DMS153 treated with DMSO at 0.1 percent for 48 hours (cell line): ENCODE measurements at regions not wholly inside any gene's neighbourhood (a gene's known extent, or its start where the extent isn't known, plus 50 kb on each side); places are given as distances from the start of the nearest gene placed in this dataset.

Source experiments
- DNase-seq: peaks from one replicate; lab custom pipeline; 2025; ENCODE audit not compliant: unreplicated experiment; lab: John Stamatoyannopoulos, UW

DNA sequence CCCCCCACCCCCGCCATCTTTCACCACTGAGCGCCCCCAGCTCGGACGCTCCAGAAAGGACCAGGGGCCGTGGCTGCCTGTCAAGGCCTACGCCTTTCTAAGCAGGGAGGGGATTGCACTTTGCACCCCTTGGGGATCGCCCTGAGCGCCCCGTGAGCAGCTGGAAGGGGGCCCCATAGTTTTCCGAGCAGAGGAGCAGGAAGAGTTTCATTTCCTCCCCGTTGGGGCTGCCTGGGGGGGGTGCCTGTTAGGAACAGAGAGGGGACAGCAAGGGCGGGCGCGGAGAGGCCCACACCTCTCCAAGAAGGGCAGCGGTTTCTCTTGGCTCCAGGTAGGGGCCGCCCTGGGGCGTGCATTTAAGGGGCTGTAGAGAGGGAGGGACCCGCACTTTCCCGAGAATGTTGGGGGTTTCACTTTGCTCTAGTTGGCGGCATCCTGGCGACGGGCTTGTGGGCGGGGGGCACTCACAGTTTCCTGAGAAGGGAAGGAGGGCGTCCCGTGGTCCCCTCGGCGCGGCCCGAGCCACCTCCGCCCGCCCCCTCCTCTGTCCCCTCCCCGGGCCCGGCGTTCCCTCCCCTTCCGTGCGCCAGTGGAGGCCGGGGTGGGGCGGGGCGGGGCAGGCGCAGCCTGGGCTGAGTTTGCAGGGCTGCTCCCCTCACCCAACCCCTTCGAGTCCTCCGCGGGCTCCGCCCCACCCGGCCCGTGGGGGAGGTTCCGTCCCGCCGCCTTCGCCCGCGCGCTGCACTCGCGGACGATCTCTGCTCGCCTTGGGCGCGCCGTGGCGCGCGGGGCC is 82.3 kb upstream of the CD99 start:
- DNase-seq: no peak

DNA sequence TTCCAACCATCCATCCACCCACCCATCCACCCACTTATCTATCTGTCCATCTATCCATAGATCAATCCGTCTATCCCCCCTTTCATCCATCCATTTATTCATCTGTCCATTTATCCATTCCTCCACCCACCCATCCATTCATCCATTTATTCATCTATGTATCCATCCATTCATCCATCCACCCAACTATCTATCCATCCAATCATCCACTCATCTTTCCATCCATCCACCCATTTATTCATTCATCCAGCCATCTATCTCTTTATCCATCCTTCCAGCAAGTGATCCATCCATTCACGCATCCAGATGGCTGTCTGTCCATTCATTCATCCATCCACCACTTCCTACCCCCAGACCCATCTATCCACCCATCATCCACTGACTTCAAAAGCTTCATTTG is 84.0 kb upstream of the CD99 start:
- DNase-seq: no peak

DNA sequence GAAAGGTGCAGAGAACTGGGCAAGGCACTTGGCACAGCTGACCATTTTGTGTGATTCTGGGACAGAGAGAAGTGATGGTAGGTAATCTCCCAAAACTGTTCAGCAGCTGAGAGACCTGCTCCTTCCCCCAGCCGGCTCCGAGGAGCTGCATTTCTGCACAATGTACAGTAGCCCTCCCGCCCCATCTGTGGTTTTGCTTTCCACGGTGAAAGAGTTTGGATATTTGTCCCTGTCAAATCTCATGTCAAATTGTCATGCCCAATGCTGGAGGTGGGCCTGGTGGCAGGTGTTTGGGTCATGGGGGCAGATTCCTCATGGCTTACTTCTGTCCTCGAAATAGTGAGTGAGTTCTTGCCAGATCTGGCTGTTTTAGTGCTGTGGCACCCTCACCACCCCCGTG is 90.5 kb upstream of the CD99 start:
- DNase-seq: no peak

DNA sequence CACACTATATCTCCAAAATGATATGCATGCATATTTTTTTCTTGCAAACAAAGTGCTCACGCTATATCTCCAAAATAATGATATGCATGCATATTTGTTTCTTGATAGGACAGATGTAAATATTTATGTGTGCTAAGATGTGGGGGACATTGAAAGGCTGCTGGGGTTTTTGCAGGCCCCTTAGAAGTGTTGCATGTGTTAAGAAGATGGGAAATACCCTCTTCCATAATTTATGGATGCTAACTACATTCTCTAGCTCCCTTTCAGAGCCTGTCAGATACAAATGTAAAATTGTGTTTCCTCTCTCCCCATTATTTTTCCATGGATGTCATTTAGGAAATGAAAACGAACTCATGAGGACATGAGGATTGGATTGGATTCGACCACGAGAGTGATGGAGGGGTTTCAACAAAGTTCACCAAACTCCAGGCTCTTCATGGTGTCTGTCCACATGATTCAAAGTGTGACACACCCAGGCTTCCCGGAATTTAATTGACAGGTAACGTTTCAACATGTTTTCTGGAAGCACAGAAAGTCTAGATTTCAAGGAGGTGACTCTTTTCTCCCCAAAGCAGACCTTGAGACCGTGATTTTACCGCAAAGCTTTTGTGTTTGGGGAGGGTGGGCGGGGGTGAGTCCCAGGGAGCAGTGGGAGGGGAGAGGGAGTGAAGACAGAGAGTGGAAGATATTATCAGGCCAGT is 94.4 kb upstream of the CD99 start:
- DNase-seq: no peak

DNA sequence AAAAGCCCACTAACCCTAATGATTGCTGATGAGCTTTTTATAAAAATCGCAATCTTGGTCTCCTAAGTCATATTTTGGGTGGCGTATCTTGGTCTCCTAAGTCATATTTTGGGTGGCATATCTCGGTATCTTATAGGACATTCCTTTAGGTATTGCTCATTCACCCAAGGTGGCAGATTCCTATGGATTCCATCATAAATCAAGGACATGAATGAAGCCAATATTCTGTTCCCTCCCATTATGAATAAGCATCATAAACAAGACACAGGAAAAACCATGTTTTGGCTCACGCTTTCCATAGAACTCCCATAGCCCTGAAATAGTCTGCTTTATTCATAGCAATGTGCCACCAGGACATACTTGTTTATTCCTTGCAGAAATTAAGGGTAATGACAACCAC is 95.0 kb upstream of the CD99 start:
- no peak for DNase-seq

DNA sequence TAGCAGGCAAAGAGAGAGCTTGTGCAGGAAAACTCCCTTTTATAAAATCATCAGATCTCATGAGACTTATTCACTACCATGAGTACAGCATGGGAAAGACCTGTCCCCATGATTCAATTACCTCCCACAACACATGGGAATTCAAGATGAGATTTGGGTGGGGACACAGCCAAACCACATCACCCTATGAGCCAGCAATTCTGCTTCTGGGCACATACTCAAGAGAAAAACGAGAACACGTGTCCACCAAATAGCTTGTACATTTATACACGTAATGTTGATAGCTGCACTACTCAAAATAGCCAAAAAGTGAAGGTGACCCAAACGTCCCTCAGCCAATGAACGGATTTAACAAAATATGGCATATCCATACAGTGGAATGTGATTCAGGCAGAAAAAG is 94.5 kb upstream of the DHRSX start:
- no peak for DNase-seq

DNA sequence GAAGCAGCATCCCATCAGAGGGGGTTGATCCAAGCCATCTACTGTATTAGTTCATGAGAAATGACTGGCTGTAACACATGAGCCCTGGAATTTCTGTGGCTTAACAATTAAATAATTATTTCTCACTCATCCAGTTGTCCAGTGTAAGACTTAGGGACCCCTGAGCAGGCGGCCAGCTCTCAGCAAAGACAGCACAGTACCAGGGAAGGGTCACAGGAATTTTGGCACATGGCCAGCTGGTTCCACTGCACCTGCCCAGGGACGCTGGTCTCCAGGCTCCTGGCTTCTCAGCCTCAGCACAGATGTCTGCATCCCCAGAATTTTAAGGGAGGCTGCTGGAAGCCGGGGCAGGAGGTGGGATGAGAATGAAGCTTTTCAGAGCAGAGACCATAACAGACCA is 93.7 kb upstream of the DHRSX start:
- DNase-seq: no peak

DNA sequence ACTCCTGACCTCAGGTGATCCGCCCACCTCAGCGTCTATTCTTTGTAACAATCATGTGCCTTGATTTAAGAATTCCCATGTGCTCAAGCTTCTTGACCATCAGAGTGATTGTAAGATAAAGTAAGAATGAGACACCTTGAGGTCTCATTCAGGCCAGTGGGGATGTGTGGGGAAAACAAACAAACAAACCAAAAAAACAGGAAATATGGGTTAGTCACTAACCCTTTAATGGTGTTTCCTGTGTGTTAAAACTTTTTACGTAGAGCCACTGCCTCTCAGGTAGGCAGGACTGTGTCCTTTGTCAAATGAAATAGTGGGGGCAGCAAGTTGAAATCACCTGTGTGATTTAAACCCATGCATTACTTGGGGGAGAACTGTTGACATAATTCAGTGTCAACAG is 91.5 kb upstream of the DHRSX start:
- DNase-seq: no peak

DNA sequence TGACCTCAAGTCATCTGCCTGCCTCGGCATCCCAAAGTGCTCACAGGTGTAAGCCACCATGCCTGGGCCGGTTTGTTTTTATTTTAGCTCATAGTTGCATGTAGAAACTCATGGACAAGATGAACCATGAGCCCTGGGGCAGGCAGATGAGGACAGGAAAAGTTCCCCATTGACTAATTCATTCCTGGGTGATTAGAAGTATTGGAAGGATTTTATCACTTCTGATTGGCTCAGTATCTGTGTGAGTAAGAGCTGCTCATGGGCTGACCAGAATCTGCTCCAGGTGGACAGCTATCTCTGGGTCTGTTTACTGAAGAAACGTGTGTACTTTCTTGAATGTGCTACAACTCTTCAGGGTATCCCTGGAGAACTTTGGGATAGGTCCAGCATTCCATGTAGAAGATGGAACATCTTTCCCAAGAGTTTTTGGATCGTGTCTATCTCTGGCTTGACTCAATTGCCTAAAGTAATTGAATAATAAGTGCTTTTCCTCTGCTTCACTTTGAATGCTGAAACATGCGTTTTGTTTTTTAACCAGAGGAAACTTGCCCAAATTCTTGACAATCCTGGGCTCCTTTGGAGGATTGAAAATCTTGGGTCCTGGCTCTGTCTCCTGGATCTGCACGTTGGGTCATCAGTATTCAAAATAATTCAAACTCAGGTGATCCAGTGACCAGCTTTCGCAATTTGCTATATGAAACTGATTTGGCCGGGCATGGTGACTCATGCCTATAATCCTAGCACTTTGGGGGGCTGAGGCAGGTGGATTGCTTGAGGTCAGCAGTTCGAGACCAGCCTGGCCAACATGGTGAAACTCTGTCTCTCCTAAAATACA is 88.6 kb upstream of the DHRSX start:
- DNase-seq: no peak

DNA sequence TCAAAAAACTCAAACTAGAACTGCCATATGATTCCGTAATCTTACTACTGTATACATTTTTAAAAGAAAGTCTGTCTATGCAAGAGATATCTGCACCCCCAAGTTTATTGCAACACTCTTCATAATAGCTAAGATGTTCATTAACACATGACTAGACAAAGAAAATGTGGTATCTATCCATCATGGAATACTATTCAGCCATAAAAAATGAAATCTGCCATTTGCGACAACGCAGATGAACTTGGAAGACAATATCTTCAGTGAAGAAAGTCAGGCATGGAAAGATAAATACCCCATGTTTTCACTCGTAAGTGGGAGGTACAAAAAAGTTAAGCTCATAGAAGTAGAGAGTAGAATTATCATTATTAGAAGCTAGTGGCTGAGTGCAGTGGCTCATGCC is 87.3 kb upstream of the DHRSX start:
- DNase-seq: no peak

DNA sequence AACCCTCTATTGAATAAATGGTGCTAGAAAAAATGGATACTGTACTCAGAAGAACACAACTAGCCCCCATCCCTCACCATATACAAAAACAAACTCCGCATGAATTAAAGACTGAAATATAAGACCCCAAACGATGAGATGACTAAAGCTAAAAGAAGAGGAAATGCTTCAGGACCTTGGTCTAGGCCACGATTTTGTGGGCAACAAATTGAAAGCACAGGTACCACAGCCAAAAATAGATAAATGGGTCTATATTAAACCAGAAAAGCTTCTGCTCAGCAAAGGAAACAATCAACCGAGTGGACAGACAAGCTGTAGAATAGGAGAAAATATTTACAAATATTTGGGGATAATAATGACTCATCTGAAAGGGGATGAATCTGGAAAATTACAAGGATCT is 86.4 kb upstream of the DHRSX start:
- no peak for DNase-seq

DNA sequence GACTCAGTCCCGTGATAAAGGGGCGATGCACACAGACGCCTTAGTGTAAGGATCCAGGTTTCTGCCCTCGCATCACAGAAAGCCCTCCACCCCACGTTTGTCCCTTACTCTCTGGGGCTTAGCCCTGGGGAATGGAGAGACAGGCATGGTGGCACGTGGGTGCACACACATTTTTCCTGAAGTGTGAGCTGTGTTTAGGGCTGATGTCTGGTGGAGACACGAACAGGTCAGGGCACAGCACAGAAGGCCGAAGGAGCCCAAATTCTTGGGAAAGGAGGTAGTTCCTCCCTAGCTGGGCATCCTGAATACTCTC is 84.3 kb upstream of the DHRSX start:
- DNase-seq: no peak

DNA sequence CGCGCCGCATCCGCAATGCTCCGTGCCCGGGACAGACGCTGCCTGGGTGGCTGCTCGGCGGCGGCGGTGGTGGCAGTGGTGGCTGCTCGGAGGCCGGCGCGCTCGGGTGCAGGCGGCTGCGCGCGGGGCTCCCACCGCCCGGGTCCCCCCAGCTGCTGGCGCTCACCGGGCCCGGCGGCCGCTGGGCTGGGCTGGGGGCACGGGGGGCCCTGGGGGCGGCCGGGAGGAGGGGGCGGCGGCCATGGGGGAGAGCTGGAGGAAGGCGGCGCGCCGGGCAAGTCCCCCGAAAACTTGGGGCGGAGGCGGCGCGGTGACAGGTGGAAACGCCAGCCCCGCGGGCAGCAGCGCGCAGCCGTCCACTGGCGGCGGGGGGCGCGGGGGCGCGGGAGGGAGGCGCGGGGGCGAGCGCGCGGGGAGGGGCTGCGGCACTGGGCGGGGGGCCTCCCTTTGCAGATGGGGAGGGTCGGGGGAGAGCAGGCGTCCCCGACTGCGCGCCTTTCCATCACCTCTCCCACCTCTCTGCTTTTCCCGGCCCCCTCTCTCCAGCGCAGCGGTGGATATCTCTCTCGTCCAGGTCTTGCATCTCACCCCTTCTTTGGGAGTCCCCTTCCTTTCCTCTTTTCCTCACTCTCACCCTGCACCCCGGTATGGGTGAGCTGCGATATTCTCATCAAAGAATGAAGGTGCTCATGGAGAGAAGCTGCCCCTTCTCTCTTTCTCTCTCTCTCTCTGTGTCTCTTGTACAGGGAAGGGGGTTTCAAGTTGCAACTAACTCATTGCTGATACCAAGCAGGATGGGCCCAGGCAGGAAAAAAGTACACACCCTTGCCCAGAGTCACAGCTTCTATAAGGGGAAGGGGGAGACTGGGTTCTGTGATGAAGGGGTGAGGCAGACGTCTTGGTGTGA is 83.7 kb upstream of the DHRSX start:
- no peak for DNase-seq

DNA sequence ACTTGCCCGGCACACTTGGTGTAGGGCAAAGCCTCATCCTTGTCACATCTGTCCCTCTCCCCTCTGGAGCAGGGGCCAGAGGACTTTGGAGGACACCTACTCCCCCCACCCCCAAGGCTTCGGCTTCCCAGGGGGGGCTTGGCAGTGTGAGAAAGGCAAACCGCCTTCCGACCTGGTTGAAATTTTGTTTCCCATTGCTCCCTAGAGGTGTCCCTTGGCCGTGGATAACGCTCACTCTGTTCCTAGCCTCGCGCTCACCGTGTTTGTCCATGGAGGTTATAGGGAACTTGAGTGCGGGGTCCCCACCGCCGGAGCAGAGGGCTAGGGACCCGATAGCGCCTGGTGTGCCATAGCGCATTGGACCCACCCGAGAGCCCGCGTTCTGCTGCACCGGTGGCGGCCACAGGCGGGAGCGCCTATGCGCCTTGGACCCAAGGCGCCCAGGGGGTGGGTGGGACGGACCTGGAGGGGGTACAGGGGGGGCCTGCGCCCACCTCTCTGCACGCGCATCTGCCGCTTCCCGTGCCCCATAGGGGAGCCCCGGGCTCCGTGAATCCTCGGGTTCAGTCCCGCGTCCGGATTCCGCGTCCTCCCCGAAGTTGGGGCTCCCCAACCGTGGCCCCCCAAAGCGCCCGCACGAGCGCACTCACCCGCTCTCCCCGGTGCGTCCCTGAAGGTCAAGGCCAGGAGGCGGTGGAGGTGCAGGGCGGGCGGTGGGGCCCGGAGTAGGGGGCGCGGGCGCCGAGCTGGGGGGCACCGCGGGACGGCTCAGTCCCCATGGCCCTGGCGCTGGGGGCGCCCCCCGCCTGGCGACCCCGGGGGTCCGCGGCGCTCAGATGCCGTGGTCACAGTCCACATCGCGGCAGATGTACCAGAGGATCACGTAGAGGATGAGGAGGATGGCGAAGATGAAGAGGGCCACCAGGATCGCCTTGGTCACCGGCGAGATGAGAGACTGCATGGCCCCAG is 82.7 kb upstream of the DHRSX start:
- DNase-seq: no peak

DNA sequence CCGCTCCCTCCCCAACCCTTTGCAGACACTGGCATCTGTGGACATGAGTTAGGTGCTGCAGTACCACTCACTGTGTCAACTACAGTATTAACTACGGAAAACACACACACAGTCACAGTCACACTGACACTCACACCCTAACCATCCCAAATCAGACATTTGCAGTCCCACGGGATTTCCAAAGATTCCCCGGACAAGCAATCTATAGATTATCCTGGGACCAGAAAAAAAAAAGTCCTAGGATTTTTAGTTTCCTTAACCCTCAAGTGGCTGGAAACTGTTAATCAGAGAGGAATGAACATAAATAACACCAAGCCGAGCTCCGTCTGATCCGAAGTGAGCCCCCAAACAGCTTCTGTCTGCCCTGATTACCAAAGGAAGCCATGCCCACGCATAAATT is 81.9 kb upstream of the DHRSX start:
- no peak for DNase-seq

DNA sequence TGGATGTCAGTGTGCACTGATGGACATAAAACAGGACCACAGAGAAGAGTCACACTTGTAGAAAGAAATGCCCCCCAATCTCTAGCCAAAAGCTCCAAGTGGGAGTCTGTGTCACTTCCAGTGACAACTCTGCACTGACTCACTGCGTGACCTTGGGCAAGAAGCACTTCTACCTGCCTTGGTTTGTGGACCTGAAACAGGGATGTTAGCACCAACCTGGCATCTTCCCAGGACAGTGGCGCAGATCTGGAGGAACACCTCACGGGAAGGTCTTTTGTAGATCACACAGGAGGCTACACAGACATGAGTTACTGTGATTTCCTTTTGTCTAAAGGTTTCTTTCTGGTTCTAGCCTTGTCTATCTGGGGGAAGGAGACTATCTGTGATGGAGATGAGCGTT is 80.5 kb upstream of the DHRSX start:
- no peak for DNase-seq

DNA sequence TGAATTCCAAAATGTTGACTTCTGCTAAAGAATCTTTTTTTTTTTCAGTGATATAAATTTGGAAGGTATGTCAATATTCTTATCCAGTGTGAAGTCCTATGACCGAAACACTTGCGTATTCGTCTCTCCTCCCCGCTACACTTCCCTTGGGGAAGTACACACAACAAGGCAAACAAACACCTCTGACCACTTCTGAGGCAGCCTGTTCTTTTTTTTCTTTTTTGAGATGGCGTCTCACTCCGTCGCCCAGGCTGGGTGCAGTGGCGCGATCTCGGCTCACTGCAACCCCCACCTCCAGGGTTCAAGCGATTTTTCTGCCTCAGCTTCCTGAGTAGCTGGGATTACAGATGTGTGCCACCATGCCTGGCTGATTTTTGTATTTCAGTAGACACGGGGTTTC is 78.1 kb upstream of the DHRSX start:
- no peak for DNase-seq

DNA sequence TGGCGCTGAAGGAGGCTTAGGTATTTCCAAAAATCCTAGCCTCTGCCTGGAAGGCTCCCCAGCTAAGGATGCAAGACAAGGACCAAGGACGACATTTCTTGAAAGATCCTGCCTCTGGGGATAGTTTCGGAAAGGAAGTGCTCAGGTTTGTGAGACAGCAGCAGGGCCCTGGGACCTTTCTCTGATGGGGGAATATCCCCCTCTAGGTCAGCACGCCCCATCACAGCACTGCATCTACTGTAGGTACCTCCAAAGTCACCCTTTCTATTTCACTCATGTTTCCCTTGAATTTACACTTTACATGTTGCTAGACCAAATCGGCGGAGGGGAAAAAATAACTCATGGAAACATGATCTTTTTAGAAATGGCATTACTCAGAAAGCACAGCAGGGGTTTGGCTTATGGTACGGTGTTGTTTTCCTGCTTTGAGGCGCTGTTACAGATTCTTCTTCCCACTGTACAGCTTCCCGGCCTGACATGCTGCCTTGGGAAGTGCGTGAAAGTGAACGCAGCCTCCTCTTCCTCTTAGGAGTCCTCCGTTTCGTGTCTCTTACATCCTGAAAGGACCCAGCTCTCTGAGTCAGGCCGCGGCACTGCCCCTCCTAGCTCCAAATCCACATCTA is 77.2 kb upstream of the DHRSX start:
- DNase-seq: no peak

DNA sequence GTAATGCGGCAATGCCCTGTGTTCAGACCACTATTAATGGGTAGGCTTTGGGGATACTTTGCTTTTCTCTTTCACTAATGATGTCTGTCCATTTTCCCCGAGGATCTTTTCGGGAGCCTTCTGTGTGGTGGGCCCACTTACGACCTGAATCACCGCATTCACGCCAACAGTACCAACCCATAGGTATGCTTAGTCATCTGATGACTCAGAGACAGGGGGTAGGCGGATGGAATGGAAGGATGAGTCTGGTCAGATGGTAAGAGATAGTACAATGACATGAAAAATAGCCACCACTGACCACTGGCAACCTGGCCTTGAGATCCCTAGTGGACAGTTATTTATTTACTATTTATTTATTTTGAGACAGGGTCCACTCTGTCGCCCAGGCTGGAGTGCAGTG is 76.0 kb upstream of the DHRSX start:
- DNase-seq: no peak

DNA sequence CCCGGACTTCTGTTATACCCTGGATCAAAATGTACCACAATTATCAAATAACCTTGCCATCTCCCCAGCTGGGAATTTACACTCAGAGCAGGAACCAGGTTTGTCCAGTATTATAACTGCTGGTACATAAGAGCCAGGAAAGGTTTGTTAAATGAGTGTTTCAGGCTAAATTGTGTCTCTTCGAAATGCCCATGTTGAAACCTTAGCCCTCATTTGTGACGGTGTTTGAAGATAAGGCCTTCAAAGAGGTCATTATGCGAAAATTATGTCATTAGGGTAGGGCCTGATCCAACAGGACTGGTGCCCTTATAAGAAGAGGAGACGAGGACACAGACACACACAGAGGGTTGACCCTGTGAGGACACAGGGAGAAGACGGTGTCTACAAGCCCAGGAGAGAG is 73.5 kb upstream of the DHRSX start:
- no peak for DNase-seq
